ENCODE measurements at regions not wholly inside any gene's neighbourhood (a gene's known extent, or its start where the extent isn't known, plus 50 kb on each side); places are given as distances from the start of the nearest gene placed in this dataset.

DNA sequence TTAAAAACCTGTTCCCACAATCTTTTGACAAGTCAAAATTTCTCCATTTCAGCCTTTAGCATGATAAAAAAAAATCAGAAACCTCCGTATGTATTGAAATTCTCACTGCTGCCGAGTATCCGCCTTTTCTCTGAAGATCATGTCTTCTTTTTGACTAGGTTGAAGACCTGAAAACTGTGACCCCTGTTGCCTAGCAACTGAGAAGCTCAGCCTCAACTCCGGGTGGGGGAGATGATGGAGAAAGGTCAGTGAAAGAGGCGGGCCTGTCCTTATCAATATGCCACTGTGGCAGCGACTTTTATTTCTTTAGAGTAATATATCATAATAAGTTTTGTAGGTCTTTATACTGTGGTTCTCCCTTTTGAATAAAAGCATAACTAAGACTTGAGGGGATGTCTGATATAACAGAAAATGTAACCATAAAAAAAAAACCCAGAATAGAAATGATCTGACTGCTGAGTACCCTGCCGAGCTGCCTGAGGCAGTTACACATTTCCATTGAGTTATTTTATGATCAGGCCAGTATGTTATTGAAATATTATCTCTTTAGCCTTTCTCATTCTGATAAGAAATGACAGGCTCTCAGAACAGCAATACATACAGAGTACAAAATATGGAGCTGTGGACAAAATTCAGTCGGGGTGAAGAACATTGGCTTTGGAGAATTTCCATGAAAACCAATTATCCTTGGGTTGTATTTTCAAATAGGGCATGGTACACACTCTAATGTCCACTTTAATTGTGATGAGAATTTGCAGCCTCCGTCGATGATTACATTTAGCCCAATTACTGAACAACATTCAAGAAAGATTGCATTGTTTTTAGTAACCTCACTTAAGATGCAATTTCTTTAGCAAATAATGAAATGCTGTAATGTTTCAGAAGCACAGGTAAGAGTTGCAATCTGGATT is 136.7 kb upstream of the EEF1E1 start:
- TF ChIP-seq, protein P1, sequence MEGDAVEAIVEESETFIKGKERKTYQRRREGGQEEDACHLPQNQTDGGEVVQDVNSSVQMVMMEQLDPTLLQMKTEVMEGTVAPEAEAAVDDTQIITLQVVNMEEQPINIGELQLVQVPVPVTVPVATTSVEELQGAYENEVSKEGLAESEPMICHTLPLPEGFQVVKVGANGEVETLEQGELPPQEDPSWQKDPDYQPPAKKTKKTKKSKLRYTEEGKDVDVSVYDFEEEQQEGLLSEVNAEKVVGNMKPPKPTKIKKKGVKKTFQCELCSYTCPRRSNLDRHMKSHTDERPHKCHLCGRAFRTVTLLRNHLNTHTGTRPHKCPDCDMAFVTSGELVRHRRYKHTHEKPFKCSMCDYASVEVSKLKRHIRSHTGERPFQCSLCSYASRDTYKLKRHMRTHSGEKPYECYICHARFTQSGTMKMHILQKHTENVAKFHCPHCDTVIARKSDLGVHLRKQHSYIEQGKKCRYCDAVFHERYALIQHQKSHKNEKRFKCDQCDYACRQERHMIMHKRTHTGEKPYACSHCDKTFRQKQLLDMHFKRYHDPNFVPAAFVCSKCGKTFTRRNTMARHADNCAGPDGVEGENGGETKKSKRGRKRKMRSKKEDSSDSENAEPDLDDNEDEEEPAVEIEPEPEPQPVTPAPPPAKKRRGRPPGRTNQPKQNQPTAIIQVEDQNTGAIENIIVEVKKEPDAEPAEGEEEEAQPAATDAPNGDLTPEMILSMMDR (IDR thresholded peaks at IDR 0.05): no peak
- no peak for TF ChIP-seq POLR2A (IDR thresholded peaks at IDR 0.05)
- no peak for TF ChIP-seq POLR2AphosphoS5 (IDR thresholded peaks at IDR 0.05)

Measured in prostate gland (tissue), 2 donors.